Endothelial cell of umbilical vein (primary cell): ENCODE measurements at regions not wholly inside any gene's neighbourhood (a gene's known extent, or its start where the extent isn't known, plus 50 kb on each side); places are given as distances from the start of the nearest gene placed in this dataset.

Experiments
- BruUV-seq: library from RNA; stranded (reverse); fragments of 400-500 nt; replicated peaks from 2 replicates; lab custom pipeline; 2021; lab: Mats Ljungman, UMichigan
- CTCF ChIA-PET: fragments of 300-600, 350-600 bp; sonication (Branson Sonifier 250); formaldehyde crosslinking; loops from one replicate; lab custom pipeline; 2021; ENCODE audit warnings: antibody characterized with exemption, inconsistent platforms; lab: Charles Lee
- POLR2A ChIA-PET: fragments of 300-600, 350-600 bp; sonication (Branson Sonifier 250); formaldehyde crosslinking; loops from one replicate; lab custom pipeline; 2021; ENCODE audit warnings: antibody characterized with exemption, inconsistent platforms; lab: Charles Lee
- DNase-seq: peaks from one replicate; pipeline ENCODE4 v3.0.0-alpha.2; 2011; ENCODE audit warnings: low read depth, low spot score
- FAIRE-seq: peaks from 2 replicates; lab custom pipeline; 2011; peaks lifted over from hg19 to GRCh38; lab: Jason Lieb, UNC
- H2AFZ ChIP-seq: 2 replicates; pipeline ENCODE4 v1.6.0; 2012; ENCODE audit warnings: low read depth, low read length, control low read depth, inconsistent platforms
- H3K27ac ChIP-seq: 2 replicates; pipeline ENCODE4 v1.5.1; 2011; ENCODE audit warnings: low read depth, mild to moderate bottlenecking, control low read depth, low read length, moderate library complexity; ENCODE audit not compliant: insufficient read depth
- H3K27me3 ChIP-seq, 2 experiments: 2 replicates each; pipeline versions ENCODE4 v1.6.0 to v1.6.1; 2011; ENCODE audit warnings: low read length in 2 of 2, mixed read lengths in 1 of 2; ENCODE audit not compliant: control insufficient read depth in 2 of 2, insufficient read depth in 2 of 2
- H3K36me3 ChIP-seq, 2 experiments: 2 replicates in 1 of 2; 3 replicates in 1 of 2; pipeline ENCODE4 v1.5.1; 2011; ENCODE audit warnings: low read length in 2 of 2, mild to moderate bottlenecking in 1 of 2, moderate library complexity in 1 of 2; ENCODE audit not compliant: control insufficient read depth in 2 of 2, insufficient read depth in 2 of 2; ENCODE audit errors: extremely low read depth in 1 of 2
- H3K4me1 ChIP-seq: 3 replicates; pipeline ENCODE4 v1.5.1; 2011; ENCODE audit warnings: mild to moderate bottlenecking, low read length; ENCODE audit not compliant: control insufficient read depth, insufficient read depth; ENCODE audit errors: extremely low read depth
- H3K4me2 ChIP-seq: 2 replicates; pipeline ENCODE4 v1.6.1; 2011; ENCODE audit warnings: low read length, control low read depth, mixed read lengths; ENCODE audit not compliant: insufficient read depth
- H3K4me3 ChIP-seq, 3 experiments: fragments of 200-600 bp in 1 of 3; sonication (generic), shearing (Covaris generic) in 1 of 3; replicated peaks in 1 of 3; 2 replicates each; pipeline ENCODE4 v1.5.1; 2011 to 2016; ENCODE audit warnings: control low read depth in 3 of 3, low read length in 3 of 3, mild to moderate bottlenecking in 2 of 3, inconsistent platforms in 1 of 3, low read depth in 1 of 3, moderate library complexity in 1 of 3; ENCODE audit not compliant: insufficient read depth in 1 of 3
- H3K79me2 ChIP-seq: 2 replicates; pipeline ENCODE4 v1.6.0; 2012; ENCODE audit warnings: low read length, inconsistent platforms; ENCODE audit not compliant: control insufficient read depth, insufficient read depth
- H3K9ac ChIP-seq: replicated peaks from 2 replicates; pipeline ENCODE3; 2011; ENCODE audit warnings: low read length, control low read depth; ENCODE audit not compliant: insufficient read depth; ENCODE audit errors: extremely low read depth
- H3K9me1 ChIP-seq: replicated peaks from 3 replicates; pipeline ENCODE4 v1.6.0; 2011; ENCODE audit warnings: mild to moderate bottlenecking, low read length; ENCODE audit not compliant: control insufficient read depth, insufficient read depth; ENCODE audit errors: extremely low read depth
- H3K9me3 ChIP-seq: replicated peaks from 2 replicates; pipeline ENCODE4 v1.5.1; 2012; ENCODE audit warnings: low read length, inconsistent platforms; ENCODE audit not compliant: control insufficient read depth, insufficient read depth
- H4K20me1 ChIP-seq: replicated peaks from 2 replicates; pipeline ENCODE3; 2011; ENCODE audit warnings: mild to moderate bottlenecking, low read length; ENCODE audit not compliant: control insufficient read depth, insufficient read depth; ENCODE audit errors: extremely low read depth
- CTCF ChIP-seq, 2 donors: IDR thresholded peaks; 1 replicate in 1 of 2; 2 replicates in 1 of 2; pipeline ENCODE4 v1.5.1; 2011; ENCODE audit warnings: low read length in 2 of 2, mild to moderate bottlenecking in 2 of 2, moderate library complexity in 2 of 2, control low read depth in 1 of 2, inconsistent platforms in 1 of 2, low read depth in 1 of 2; ENCODE audit not compliant: insufficient read depth in 1 of 2; ENCODE audit errors: extremely low read depth in 1 of 2
- EZH2 ChIP-seq: IDR thresholded peaks from 2 replicates; pipeline ENCODE4 v1.6.1; 2012; ENCODE audit warnings: borderline replicate concordance, low read depth, mild to moderate bottlenecking, moderate library complexity, low read length, inconsistent platforms; ENCODE audit not compliant: severe bottlenecking
- FOS ChIP-seq: IDR thresholded peaks from 2 replicates; pipeline ENCODE4 v1.6.1; 2011; ENCODE audit warnings: mild to moderate bottlenecking, low read length, moderate library complexity, borderline replicate concordance; ENCODE audit not compliant: insufficient read depth
- GATA2 ChIP-seq: IDR thresholded peaks from 2 replicates; pipeline ENCODE4 v1.7.0; 2011; ENCODE audit warnings: low read depth, mild to moderate bottlenecking, moderate library complexity, mixed read lengths, low read length; ENCODE audit not compliant: insufficient read length, insufficient read depth
- JUN ChIP-seq: IDR thresholded peaks from 2 replicates; pipeline ENCODE4 v1.6.1; 2011; ENCODE audit warnings: borderline replicate concordance, low read depth; ENCODE audit not compliant: insufficient read length, insufficient read depth
- MAX ChIP-seq: IDR thresholded peaks from 2 replicates; pipeline ENCODE4 v1.6.1; 2011; ENCODE audit not compliant: insufficient read depth, insufficient read length
- MYC ChIP-seq: IDR thresholded peaks from one replicate; pipeline ENCODE4 v1.6.1; 2011; ENCODE audit warnings: mild to moderate bottlenecking, low read depth, low read length
- POLR2A ChIP-seq: IDR thresholded peaks from 2 replicates; pipeline ENCODE4 v1.6.1; 2012; ENCODE audit warnings: low read depth, mild to moderate bottlenecking, control low read depth, low read length
- POLR2AphosphoS5 ChIP-seq: IDR thresholded peaks from 2 replicates; pipeline ENCODE4 v1.6.1; 2012; ENCODE audit warnings: low read depth, mild to moderate bottlenecking, control low read depth, low read length, moderate library complexity; ENCODE audit not compliant: insufficient read depth
- dilution Hi-C: fragments of 300-500 bp; cut with MboI; formaldehyde crosslinking; loops from one replicate; pipeline ENCODE4 v1.15.0; 2019; ENCODE audit warnings: low sequenced_read_pairs; ENCODE audit not compliant: extremely low pct_ligation_motif_present
- intact Hi-C: fragments of 100-400 bp; cut with micrococcal nuclease; formaldehyde crosslinking; loops from one replicate; pipeline ENCODE4 v1.10.0; 2022

- intact Hi-C loops, result no loop called here
- no TSS peak for BruUV-seq
These were observed 142.6 kb upstream of the ITGA4 start for GRCh38 chr2:181314551-181314950.

More at GRCh38 chr2:181314551-181314950, 142.6 kb upstream of the ITGA4 start:
- no peak for TF ChIP-seq FOS
- no peak for TF ChIP-seq MAX
- no peak for TF ChIP-seq POLR2AphosphoS5
- TF ChIP-seq POLR2A, result no peak
- no peak for TF ChIP-seq EZH2
- TF ChIP-seq GATA2, result no peak
- TF ChIP-seq MYC, result no peak
- no peak for TF ChIP-seq CTCF (IDR thresholded peaks at IDR 0.05; ENCODE audit: extremely low read depth in 1 of 2, insufficient read depth in 1 of 2, low read depth in 1 of 2, low read length in 2 of 2)
- no peak for TF ChIP-seq JUN
- no peak for DNase-seq
- H4K20me1 ChIP-seq, result no peaks in the 10 kb centered on the region
- H3K79me2 ChIP-seq, result no peaks in the 10 kb centered on the region
- ChIA-PET POLR2A (no interaction called here), CTCF (interaction anchor here (0.7 to 1.5 kb wide), 4 partner anchors 10 to 1191 kb away, joined by 3 read pairs; no protein-coding TSS in a partner anchor)
- H3K4me1 ChIP-seq, result no peaks in the 10 kb centered on the region
- dilution Hi-C loops, result no loop called here
- H3K27me3 ChIP-seq, result peaks cover 0 to 2% of the 10 kb centered on the region in 2 experiments
- no peak overlapping the region for H3K27ac ChIP-seq
- no peak overlapping the region for H3K9ac ChIP-seq
- H3K9me1 ChIP-seq, result no peaks in the 10 kb centered on the region
- no peak for FAIRE-seq
- H2AFZ ChIP-seq, result no peak overlapping the region
- no peak overlapping the region for H3K4me2 ChIP-seq
- no peaks in the 10 kb centered on the region for H3K36me3 ChIP-seq
- no peaks in the 10 kb centered on the region for H3K9me3 ChIP-seq
- no peak overlapping the region for H3K4me3 ChIP-seq
